ENCODE measurements at regions not wholly inside any gene's neighbourhood (a gene's known extent, or its start where the extent isn't known, plus 50 kb on each side); places are given as distances from the start of the nearest gene placed in this dataset.

DNA sequence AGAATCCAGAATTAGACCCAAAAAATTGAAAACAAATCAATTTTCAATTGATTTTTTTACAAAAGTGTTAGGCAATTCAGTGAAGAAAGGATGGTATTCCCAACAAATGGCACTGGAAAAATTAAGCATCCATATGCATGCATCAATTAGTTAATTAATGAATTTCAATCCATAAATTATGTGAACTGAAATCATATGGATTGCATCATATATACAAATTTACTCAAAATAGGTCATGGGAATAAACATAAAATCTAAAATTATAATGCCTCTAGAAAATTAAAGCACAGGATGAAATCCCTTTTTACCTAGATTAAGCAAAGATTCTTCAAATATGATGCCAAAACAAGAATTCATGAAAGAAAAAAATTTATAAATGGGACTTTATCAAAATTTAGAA, 213.9 kb upstream of the KLHL29 start:
- Histone ChIP-seq H3K4me3 (no peak overlapping the region), H3K27ac (no peak overlapping the region), H3K36me3 (no peaks in the 10 kb centered on the region), H3K27me3 (no peaks in the 10 kb centered on the region), H3K4me1 (no peaks in the 10 kb centered on the region), H3K9me3 (peaks cover 0 to 10% (median 9%) of the 10 kb centered on the region in 4 donors)
- TF ChIP-seq CTCF (IDR thresholded peaks at IDR 0.05) = no peak
- no peak for TF ChIP-seq POLR2A (IDR thresholded peaks at IDR 0.05)
- no peak for TF ChIP-seq POLR2AphosphoS5 (IDR thresholded peaks at IDR 0.05)
- TF ChIP-seq EP300 (IDR thresholded peaks at IDR 0.05) = no peak
- intact Hi-C loops (cut with DNase I; ENCODE audit: low total_unique reads) = no loop called here
- no peak for DNase-seq

- Histone ChIP-seq H3K4me3 (no peak overlapping the region), H3K36me3 (no peaks in the 10 kb centered on the region), H3K9me3 (peaks cover 0 to 21% (median 13%) of the 10 kb centered on the region in 4 donors), H3K27ac (no peak overlapping the region), H3K27me3 (no peaks in the 10 kb centered on the region), H3K4me1 (no peaks in the 10 kb centered on the region)
- intact Hi-C loops (cut with DNase I; ENCODE audit: low total_unique reads) = no loop called here
- DNase-seq = no peak
- no peak for TF ChIP-seq POLR2A (IDR thresholded peaks at IDR 0.05)
- 80 to 87% (median 82%) methylated on average over 2 of the region's 2 CpGs for WGBS, 5 donors
Observed at GRCh38 chr2:23178396-23178795, 206.6 kb upstream of the KLHL29 start.

DNA sequence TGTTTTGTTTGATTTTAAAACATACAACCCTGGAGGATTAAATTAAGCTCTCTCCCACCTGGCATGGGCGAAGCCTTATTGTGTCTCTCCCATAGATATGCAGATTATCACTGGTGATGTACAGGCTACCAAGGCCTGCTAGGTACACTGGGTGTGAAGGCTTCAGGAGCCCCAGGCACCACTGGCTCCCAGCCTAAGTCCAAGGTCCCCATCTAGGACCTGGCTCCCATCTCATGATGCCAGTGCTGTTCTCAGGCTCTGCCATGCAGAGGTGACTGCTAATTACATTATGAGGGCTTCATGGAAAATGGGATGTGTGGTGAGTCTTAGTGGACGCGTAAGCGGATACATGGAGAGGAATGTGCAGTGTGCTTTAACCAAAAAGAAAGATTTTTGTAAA, 201.2 kb upstream of the KLHL29 start:
- H3K4me3 ChIP-seq = no peak overlapping the region
- peaks cover 0 to 21% (median 11%) of the 10 kb centered on the region in 4 donors for H3K9me3 ChIP-seq
- 92 to 98% (median 96%) methylated on average over 4 of the region's 4 CpGs for WGBS, 5 donors
- DNase-seq = no peak
- no peaks in the 10 kb centered on the region for H3K4me1 ChIP-seq
- no peaks in the 10 kb centered on the region for H3K27me3 ChIP-seq
- no peak for TF ChIP-seq POLR2A (IDR thresholded peaks at IDR 0.05)
- TF ChIP-seq POLR2AphosphoS5 (IDR thresholded peaks at IDR 0.05) = no peak
- no peak for TF ChIP-seq EP300 (IDR thresholded peaks at IDR 0.05)
- TF ChIP-seq CTCF (IDR thresholded peaks at IDR 0.05) = no peak
- no peak overlapping the region for H3K27ac ChIP-seq
- intact Hi-C loops (cut with DNase I; ENCODE audit: low total_unique reads) = no loop called here
- no peaks in the 10 kb centered on the region for H3K36me3 ChIP-seq

DNA sequence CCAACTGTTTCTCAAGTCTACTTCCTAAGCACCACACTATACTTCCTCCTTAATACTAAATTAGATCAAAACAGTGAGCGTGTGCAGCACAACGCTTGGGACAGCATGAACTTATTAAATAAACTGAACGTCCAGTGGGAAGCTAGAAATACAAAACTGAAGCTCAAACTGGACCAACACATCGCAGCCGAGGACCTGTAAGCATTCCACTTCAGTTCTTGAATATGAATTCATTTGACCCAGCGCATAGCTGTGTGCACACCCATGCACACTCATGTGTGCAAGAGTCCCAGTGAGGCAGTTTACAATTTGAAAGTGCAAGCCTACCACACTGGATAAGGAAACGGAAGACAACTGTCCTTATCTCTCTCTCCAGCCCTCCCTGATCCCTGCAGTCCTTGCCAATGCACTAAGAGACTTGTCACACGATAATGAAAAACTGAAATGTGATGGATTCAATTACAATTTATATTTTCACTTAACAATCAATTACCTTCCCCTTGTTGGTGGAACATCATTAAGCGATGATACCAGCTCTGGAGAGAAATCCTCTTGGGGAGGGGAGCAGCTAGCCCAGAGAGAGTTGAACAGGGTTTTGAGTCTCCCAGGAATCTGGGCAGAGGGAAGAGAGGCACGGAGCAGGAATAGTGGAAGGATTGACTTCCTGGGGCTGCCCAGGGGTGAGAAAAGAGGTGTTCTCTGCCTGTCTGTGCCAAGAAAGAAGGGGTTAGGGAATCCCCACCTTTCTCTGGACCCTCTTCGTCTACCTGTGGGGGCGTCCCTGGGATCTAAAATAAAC, 186.5 kb upstream of the KLHL29 start:
- intact Hi-C loops (cut with DNase I; ENCODE audit: low total_unique reads) = no loop called here
- no peak for DNase-seq
- no peak overlapping the region for H3K27ac ChIP-seq
- no peaks in the 10 kb centered on the region for H3K4me1 ChIP-seq
- 61 to 71% (median 65%) methylated on average over 12 of the region's 12 CpGs for WGBS, 5 donors
- H3K27me3 ChIP-seq = no peaks in the 10 kb centered on the region
- peaks cover 0 to 9% (median 6%) of the 10 kb centered on the region in 4 donors for H3K9me3 ChIP-seq
- TF ChIP-seq POLR2A (IDR thresholded peaks at IDR 0.05) (no peak), EP300 (IDR thresholded peaks at IDR 0.05) (no peak), CTCF (IDR thresholded peaks at IDR 0.05) (no peak), POLR2AphosphoS5 (IDR thresholded peaks at IDR 0.05) (no peak)
- H3K4me3 ChIP-seq = no peak overlapping the region
- H3K36me3 ChIP-seq = no peaks in the 10 kb centered on the region
